HepG2 (cell line): ENCODE measurements at regions not wholly inside any gene's neighbourhood (a gene's known extent, or its start where the extent isn't known, plus 50 kb on each side); places are given as distances from the start of the nearest gene placed in this dataset.

Experiments
- HNRNPUL1 ChIP-seq: fragments of 200-400 bp; formaldehyde crosslinking; IDR thresholded peaks from 2 replicates; pipeline ENCODE4 v1.6.1; 2017; ENCODE audit warnings: low read depth, mild to moderate bottlenecking, low read length, moderate library complexity
- ONECUT2 ChIP-seq: sonication (generic); formaldehyde crosslinking; IDR thresholded peaks from 2 replicates; pipeline ENCODE4 v1.4.0; 2020; ENCODE audit warnings: missing genetic modification reagents
- ZNF83 ChIP-seq: sonication (generic); formaldehyde crosslinking; IDR thresholded peaks from 2 replicates; pipeline ENCODE4 v1.4.0; 2020; ENCODE audit warnings: missing genetic modification reagents, mild to moderate bottlenecking, borderline replicate concordance
- ZSCAN20 ChIP-seq: sonication (generic); formaldehyde crosslinking; IDR thresholded peaks from 2 replicates; pipeline ENCODE4 v1.4.0; 2020; ENCODE audit warnings: missing genetic modification reagents, mild to moderate bottlenecking, borderline replicate concordance
- TF ChIP-seq, protein P1 (sequence below): sonication (generic); formaldehyde crosslinking; IDR thresholded peaks from 2 replicates; pipeline ENCODE4 v1.5.0; 2020; ENCODE audit warnings: mild to moderate bottlenecking, missing genetic modification reagents, moderate library complexity
- TF ChIP-seq, protein P2 (sequence below): sonication (generic); formaldehyde crosslinking; IDR thresholded peaks from 2 replicates; pipeline ENCODE4 v1.5.0; 2020; ENCODE audit warnings: missing genetic modification reagents

DNA sequence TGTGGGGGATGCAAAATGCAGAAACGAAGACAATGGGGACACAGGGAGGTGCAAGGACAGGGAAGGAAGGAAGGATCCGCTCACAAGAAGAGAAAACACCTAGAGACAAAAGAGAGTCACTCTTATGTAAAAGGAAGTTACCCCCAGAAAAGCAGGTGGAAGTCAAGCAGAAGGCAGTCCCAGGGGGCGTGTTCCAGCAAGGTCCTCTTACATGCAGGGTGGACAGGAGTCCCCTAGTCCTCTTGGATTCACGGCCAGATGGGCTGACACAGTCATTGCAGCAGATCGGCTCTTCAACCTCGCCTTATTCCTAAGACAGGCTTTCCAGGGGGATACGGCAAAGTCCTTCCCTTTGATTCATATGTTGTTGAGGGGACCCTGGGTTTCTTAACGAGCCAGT lies 83.9 kb upstream of the SPATA13 start:
- TF ChIP-seq, protein P1, sequence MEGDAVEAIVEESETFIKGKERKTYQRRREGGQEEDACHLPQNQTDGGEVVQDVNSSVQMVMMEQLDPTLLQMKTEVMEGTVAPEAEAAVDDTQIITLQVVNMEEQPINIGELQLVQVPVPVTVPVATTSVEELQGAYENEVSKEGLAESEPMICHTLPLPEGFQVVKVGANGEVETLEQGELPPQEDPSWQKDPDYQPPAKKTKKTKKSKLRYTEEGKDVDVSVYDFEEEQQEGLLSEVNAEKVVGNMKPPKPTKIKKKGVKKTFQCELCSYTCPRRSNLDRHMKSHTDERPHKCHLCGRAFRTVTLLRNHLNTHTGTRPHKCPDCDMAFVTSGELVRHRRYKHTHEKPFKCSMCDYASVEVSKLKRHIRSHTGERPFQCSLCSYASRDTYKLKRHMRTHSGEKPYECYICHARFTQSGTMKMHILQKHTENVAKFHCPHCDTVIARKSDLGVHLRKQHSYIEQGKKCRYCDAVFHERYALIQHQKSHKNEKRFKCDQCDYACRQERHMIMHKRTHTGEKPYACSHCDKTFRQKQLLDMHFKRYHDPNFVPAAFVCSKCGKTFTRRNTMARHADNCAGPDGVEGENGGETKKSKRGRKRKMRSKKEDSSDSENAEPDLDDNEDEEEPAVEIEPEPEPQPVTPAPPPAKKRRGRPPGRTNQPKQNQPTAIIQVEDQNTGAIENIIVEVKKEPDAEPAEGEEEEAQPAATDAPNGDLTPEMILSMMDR (CRISPR knock-in tag), result no peak
- TF ChIP-seq, protein P2, sequence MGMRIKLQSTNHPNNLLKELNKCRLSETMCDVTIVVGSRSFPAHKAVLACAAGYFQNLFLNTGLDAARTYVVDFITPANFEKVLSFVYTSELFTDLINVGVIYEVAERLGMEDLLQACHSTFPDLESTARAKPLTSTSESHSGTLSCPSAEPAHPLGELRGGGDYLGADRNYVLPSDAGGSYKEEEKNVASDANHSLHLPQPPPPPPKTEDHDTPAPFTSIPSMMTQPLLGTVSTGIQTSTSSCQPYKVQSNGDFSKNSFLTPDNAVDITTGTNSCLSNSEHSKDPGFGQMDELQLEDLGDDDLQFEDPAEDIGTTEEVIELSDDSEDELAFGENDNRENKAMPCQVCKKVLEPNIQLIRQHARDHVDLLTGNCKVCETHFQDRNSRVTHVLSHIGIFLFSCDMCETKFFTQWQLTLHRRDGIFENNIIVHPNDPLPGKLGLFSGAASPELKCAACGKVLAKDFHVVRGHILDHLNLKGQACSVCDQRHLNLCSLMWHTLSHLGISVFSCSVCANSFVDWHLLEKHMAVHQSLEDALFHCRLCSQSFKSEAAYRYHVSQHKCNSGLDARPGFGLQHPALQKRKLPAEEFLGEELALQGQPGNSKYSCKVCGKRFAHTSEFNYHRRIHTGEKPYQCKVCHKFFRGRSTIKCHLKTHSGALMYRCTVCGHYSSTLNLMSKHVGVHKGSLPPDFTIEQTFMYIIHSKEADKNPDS (CRISPR knock-in tag), result no peak
- TF ChIP-seq ZNF83 (CRISPR knock-in tag), result no peak
- TF ChIP-seq HNRNPUL1, result no peak
- no peak for TF ChIP-seq ZSCAN20 (CRISPR knock-in tag)
- TF ChIP-seq ONECUT2 (CRISPR knock-in tag), result no peak
